Panc1 (cell line): ENCODE measurements at regions not wholly inside any gene's neighbourhood (a gene's known extent, or its start where the extent isn't known, plus 50 kb on each side); places are given as distances from the start of the nearest gene placed in this dataset.

Experiments
- ATAC-seq: fragments of 200-7000 bp; cut with Tn5 transposase; 2 replicates; pipeline ENCODE4 v1.9.1; 2020; ENCODE audit warnings: mild to moderate bottlenecking, moderate library complexity
- BruUV-seq: library from RNA; stranded (reverse); fragments of 400-500 nt; replicated peaks from 2 replicates; lab custom pipeline; 2021; lab: Mats Ljungman, UMichigan
- CTCF ChIA-PET: fragments of 300-600 bp; sonication (Branson Sonifier 250); formaldehyde crosslinking; loops from one replicate; lab custom pipeline; 2022; ENCODE audit warnings: antibody characterized with exemption; lab: Charles Lee
- POLR2A ChIA-PET: fragments of 300-600 bp; sonication (Branson Sonifier 250); formaldehyde crosslinking; loops from one replicate; lab custom pipeline; 2022; ENCODE audit warnings: antibody characterized with exemption; lab: Charles Lee
- DNase-seq: peaks from one replicate; pipeline ENCODE4 v3.0.0-alpha.2; 2010; ENCODE audit warnings: low read depth, low spot score
- H3K27ac ChIP-seq: 2 replicates; pipeline ENCODE4 v1.5.1; 2011; ENCODE audit warnings: mild to moderate bottlenecking, low read length, inconsistent platforms
- H3K27me3 ChIP-seq: fragments of 200-500 bp; sonication (Bioruptor generic); 2 replicates; pipeline ENCODE4 v1.6.0; 2014; ENCODE audit warnings: low read length, inconsistent platforms; ENCODE audit not compliant: control insufficient read depth, insufficient read depth
- H3K36me3 ChIP-seq: fragments of 200-500 bp; sonication (Bioruptor generic); 2 replicates; pipeline ENCODE4 v1.5.1; 2014; ENCODE audit warnings: inconsistent platforms, mild to moderate bottlenecking, low read length, moderate library complexity; ENCODE audit not compliant: control insufficient read depth, insufficient read depth
- H3K4me1 ChIP-seq: 2 replicates; pipeline ENCODE4 v1.5.1; 2011; ENCODE audit warnings: inconsistent platforms, mild to moderate bottlenecking, low read length, moderate library complexity; ENCODE audit not compliant: control insufficient read depth, insufficient read depth
- H3K4me3 ChIP-seq, 2 experiments: 2 replicates each; pipeline ENCODE4 v1.5.1; 2011 to 2012; ENCODE audit warnings: low read depth in 2 of 2, low read length in 2 of 2, mild to moderate bottlenecking in 2 of 2, inconsistent platforms in 1 of 2, moderate library complexity in 1 of 2
- H3K9me3 ChIP-seq: fragments of 200-500 bp; sonication (Bioruptor generic); 2 replicates; pipeline ENCODE4 v1.5.1; 2014; ENCODE audit warnings: low read depth, mild to moderate bottlenecking, inconsistent platforms, low read length, moderate library complexity; ENCODE audit not compliant: control insufficient read depth, insufficient read depth
- CTCF ChIP-seq: fragments of 450-650 bp; IDR thresholded peaks from 2 replicates; pipeline ENCODE4 v1.5.1; 2017; ENCODE audit warnings: mild to moderate bottlenecking
- POLR2AphosphoS5 ChIP-seq: IDR thresholded peaks from 2 replicates; pipeline ENCODE4 v1.6.1; 2012; ENCODE audit warnings: mild to moderate bottlenecking, low read depth, low read length, moderate library complexity
- REST ChIP-seq, 2 experiments: IDR thresholded peaks; 2 replicates each; pipeline ENCODE4 v1.6.1; 2011 to 2012; ENCODE audit warnings: low read depth in 2 of 2, control low read depth in 1 of 2, low read length in 1 of 2, mild to moderate bottlenecking in 1 of 2, moderate library complexity in 1 of 2; ENCODE audit not compliant: insufficient read depth in 1 of 2
- SIN3A ChIP-seq: IDR thresholded peaks from 2 replicates; pipeline ENCODE4 v1.6.1; 2012; ENCODE audit warnings: low read depth, mild to moderate bottlenecking, low read length, moderate library complexity, borderline replicate concordance; ENCODE audit not compliant: insufficient read depth
- TCF7L2 ChIP-seq: IDR thresholded peaks from 2 replicates; pipeline ENCODE4 v1.6.1; 2011; ENCODE audit warnings: mild to moderate bottlenecking, low read depth, low read length, inconsistent platforms
- in situ Hi-C: cut with HindIII; loops from 2 replicates; pipeline ENCODE4 v1.10.0; 2016; ENCODE audit warnings: low sequenced_read_pairs, low pct_unique_long_range_greater_than_20kb
- intact Hi-C: fragments of 100-400 bp; cut with micrococcal nuclease; formaldehyde crosslinking; loops from one replicate; pipeline ENCODE4 v1.10.0; 2022; ENCODE audit not compliant: unreplicated experiment

- Histone ChIP-seq H3K4me3 (no peak overlapping the region), H3K9me3 (no peaks in the 10 kb centered on the region), H3K27me3 (peaks cover 14% of the 10 kb centered on the region; the same call in 1 of the 2 replicates), H3K36me3 (no peaks in the 10 kb centered on the region), H3K4me1 (no peaks in the 10 kb centered on the region; the same call in 1 of the 2 replicates), H3K27ac (no peak overlapping the region)
- POLR2A ChIA-PET: no interaction called here
- ATAC-seq: no peak
- TF ChIP-seq TCF7L2 (no peak), SIN3A (no peak), POLR2AphosphoS5 (no peak), CTCF (no peak), REST (IDR thresholded peaks at IDR 0.05; ENCODE audit: insufficient read depth in 1 of 2, low read depth in 2 of 2, low read length in 1 of 2) (no peak)
- CTCF ChIA-PET: no interaction called here
- intact Hi-C loops: no loop called here
- in situ Hi-C loops: no loop called here
- no TSS peak for BruUV-seq
- DNase-seq: no peak
Observed at GRCh38 chr2:41959760-41960159, 88.1 kb upstream of the PKDCC start.

GRCh38 chr2:41962922-41963622 lies 84.7 kb upstream of the PKDCC start:
- Histone ChIP-seq H3K4me3 (no peak overlapping the region), H3K27ac (no peak overlapping the region), H3K9me3 (no peaks in the 10 kb centered on the region), H3K4me1 (peaks cover 15% of the 10 kb centered on the region), H3K36me3 (no peaks in the 10 kb centered on the region), H3K27me3 (peaks cover 12% of the 10 kb centered on the region; the same call in 1 of the 2 replicates)
- DNase-seq (no peak), ATAC-seq (no peak)
- intact Hi-C loops: no loop called here
- no TSS peak for BruUV-seq
- TF ChIP-seq TCF7L2: no peak
- TF ChIP-seq REST (IDR thresholded peaks at IDR 0.05; ENCODE audit: insufficient read depth in 1 of 2, low read depth in 2 of 2, low read length in 1 of 2): no peak
- TF ChIP-seq POLR2AphosphoS5: no peak
- TF ChIP-seq CTCF: no peak
- no peak for TF ChIP-seq SIN3A
- POLR2A ChIA-PET: no interaction called here
- CTCF ChIA-PET: no interaction called here
- in situ Hi-C loops: no loop called here
